ENCODE measurements at regions not wholly inside any gene's neighbourhood (a gene's known extent, or its start where the extent isn't known, plus 50 kb on each side); places are given as distances from the start of the nearest gene placed in this dataset.

GRCh38 chr7:29619848-29620555, 56.4 kb downstream of the PRR15 start:
- TF ChIP-seq, protein P1, sequence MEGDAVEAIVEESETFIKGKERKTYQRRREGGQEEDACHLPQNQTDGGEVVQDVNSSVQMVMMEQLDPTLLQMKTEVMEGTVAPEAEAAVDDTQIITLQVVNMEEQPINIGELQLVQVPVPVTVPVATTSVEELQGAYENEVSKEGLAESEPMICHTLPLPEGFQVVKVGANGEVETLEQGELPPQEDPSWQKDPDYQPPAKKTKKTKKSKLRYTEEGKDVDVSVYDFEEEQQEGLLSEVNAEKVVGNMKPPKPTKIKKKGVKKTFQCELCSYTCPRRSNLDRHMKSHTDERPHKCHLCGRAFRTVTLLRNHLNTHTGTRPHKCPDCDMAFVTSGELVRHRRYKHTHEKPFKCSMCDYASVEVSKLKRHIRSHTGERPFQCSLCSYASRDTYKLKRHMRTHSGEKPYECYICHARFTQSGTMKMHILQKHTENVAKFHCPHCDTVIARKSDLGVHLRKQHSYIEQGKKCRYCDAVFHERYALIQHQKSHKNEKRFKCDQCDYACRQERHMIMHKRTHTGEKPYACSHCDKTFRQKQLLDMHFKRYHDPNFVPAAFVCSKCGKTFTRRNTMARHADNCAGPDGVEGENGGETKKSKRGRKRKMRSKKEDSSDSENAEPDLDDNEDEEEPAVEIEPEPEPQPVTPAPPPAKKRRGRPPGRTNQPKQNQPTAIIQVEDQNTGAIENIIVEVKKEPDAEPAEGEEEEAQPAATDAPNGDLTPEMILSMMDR (IDR thresholded peaks at IDR 0.05), result no peak
- no peak for TF ChIP-seq POLR2A (IDR thresholded peaks at IDR 0.05)

All from testis (tissue), 2 donors.